ENCODE measurements at regions not wholly inside any gene's neighbourhood (a gene's known extent, or its start where the extent isn't known, plus 50 kb on each side); places are given as distances from the start of the nearest gene placed in this dataset.

DNA sequence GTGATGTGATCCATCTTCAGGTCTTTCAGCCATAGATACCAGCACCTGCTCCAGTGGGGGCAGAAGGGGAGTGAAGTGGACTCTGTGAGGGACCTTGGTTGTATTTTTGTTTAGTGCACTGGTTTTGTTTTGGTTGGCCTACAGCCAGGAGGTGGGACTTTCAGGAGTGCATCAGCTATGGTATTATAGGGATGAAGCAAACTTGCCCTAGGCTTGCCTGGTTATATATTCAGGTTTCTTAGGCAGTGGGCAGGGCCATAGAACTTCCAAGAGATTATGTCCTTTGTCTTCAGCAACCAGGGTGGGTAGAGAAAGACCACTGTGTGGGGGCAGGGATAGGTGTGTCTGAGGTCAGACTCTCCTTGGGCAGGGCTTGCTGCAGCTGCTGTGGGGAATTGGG, 337.3 kb upstream of the SGO1 start:
- TF ChIP-seq CTCF (IDR thresholded peaks at IDR 0.05; ENCODE audit: low read length) = no peak
- TF ChIP-seq EZH2 (optimal IDR thresholded peaks at IDR 0.05; ENCODE audit: low read depth, low read length) = no peak
- TF ChIP-seq EZH2phosphoT487 (IDR thresholded peaks at IDR 0.05; ENCODE audit: low read length) = no peak
